ENCODE measurements at regions not wholly inside any gene's neighbourhood (a gene's known extent, or its start where the extent isn't known, plus 50 kb on each side); places are given as distances from the start of the nearest gene placed in this dataset.

- Histone ChIP-seq H3K79me2 (ENCODE audit: insufficient read depth, low read length) (no peaks in the 10 kb centered on the region), H4K20me1 (ENCODE audit: low read depth, low read length) (no peaks in the 10 kb centered on the region), H3K27ac (ENCODE audit: low read depth, low read length) (no peak overlapping the region), H3K9ac (ENCODE audit: low read length) (no peak overlapping the region), H3K9me2 (replicated peaks; ENCODE audit: insufficient read depth, low read length) (no peaks in the 10 kb centered on the region), H3K4me2 (ENCODE audit: low read depth, low read length, poor library complexity, severe bottlenecking) (no peak overlapping the region), H2AFZ (ENCODE audit: low read depth, low read length, severe bottlenecking) (no peak overlapping the region), H3K9me3 (ENCODE audit: insufficient read depth, low read length) (no peaks in the 10 kb centered on the region), H3F3A (ENCODE audit: insufficient read depth) (no peaks in the 10 kb centered on the region), H3K27me3 (ENCODE audit: low read length) (no peaks in the 10 kb centered on the region), H3K36me3 (ENCODE audit: low read length) (no peaks in the 10 kb centered on the region), H3K4me3 (ENCODE audit: insufficient read depth, low read length, poor library complexity, severe bottlenecking) (no peak overlapping the region)
- TF ChIP-seq EZH2phosphoT487 (conservative IDR thresholded peaks at IDR 0.05; ENCODE audit: low read length), result no peak
- TF ChIP-seq, protein P1, sequence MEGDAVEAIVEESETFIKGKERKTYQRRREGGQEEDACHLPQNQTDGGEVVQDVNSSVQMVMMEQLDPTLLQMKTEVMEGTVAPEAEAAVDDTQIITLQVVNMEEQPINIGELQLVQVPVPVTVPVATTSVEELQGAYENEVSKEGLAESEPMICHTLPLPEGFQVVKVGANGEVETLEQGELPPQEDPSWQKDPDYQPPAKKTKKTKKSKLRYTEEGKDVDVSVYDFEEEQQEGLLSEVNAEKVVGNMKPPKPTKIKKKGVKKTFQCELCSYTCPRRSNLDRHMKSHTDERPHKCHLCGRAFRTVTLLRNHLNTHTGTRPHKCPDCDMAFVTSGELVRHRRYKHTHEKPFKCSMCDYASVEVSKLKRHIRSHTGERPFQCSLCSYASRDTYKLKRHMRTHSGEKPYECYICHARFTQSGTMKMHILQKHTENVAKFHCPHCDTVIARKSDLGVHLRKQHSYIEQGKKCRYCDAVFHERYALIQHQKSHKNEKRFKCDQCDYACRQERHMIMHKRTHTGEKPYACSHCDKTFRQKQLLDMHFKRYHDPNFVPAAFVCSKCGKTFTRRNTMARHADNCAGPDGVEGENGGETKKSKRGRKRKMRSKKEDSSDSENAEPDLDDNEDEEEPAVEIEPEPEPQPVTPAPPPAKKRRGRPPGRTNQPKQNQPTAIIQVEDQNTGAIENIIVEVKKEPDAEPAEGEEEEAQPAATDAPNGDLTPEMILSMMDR (IDR thresholded peaks at IDR 0.05; ENCODE audit: insufficient read depth, low read length, poor library complexity, severe bottlenecking), result no peak
These were observed 289.4 kb upstream of the EEF2KMT start for GRCh38 chr16:5386989-5387388.

GRCh38 chr16:5385811-5386210 lies 288.2 kb upstream of the EEF2KMT start:
- no peak for TF ChIP-seq EZH2phosphoT487 (conservative IDR thresholded peaks at IDR 0.05; ENCODE audit: low read length)
- TF ChIP-seq, protein P1 (IDR thresholded peaks at IDR 0.05; ENCODE audit: insufficient read depth, low read length, poor library complexity, severe bottlenecking), result no peak
- Histone ChIP-seq H4K20me1 (ENCODE audit: low read depth, low read length) (no peaks in the 10 kb centered on the region), H3K9me3 (ENCODE audit: insufficient read depth, low read length) (no peaks in the 10 kb centered on the region), H2AFZ (ENCODE audit: low read depth, low read length, severe bottlenecking) (no peak overlapping the region), H3F3A (ENCODE audit: insufficient read depth) (no peaks in the 10 kb centered on the region), H3K4me3 (ENCODE audit: insufficient read depth, low read length, poor library complexity, severe bottlenecking) (no peak overlapping the region), H3K4me2 (ENCODE audit: low read depth, low read length, poor library complexity, severe bottlenecking) (no peak overlapping the region), H3K36me3 (ENCODE audit: low read length) (no peaks in the 10 kb centered on the region), H3K27me3 (ENCODE audit: low read length) (no peaks in the 10 kb centered on the region), H3K9ac (ENCODE audit: low read length) (no peak overlapping the region), H3K79me2 (ENCODE audit: insufficient read depth, low read length) (no peaks in the 10 kb centered on the region), H3K27ac (ENCODE audit: low read depth, low read length) (no peak overlapping the region), H3K9me2 (replicated peaks; ENCODE audit: insufficient read depth, low read length) (no peaks in the 10 kb centered on the region)

DNA sequence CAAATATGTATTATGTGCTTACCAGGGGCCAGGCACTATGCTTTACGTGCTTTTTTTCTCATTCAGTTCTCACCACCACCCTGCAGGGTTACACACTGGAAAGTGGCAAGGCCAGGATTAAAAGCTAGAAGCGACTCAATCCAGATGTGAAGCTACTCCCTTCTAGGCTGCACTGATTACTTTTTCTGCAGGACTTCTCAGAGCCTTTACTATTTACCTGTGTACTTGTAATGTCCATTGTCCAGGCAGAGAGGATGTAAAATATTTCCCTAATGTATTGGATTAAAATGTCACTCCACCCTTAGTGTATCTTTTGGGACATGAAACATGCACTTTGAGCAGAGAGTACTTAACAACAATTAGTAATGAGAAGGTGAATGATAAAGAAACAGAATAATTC lies 287.5 kb upstream of the EEF2KMT start:
- H2AFZ ChIP-seq (ENCODE audit: low read depth, low read length, severe bottlenecking), result no peak overlapping the region
- no peaks in the 10 kb centered on the region for H3K36me3 ChIP-seq (ENCODE audit: low read length)
- TF ChIP-seq EZH2phosphoT487 (conservative IDR thresholded peaks at IDR 0.05; ENCODE audit: low read length), result no peak
- TF ChIP-seq, protein P1 (IDR thresholded peaks at IDR 0.05; ENCODE audit: insufficient read depth, low read length, poor library complexity, severe bottlenecking), result no peak
- H4K20me1 ChIP-seq (ENCODE audit: low read depth, low read length), result no peaks in the 10 kb centered on the region
- H3K9me2 ChIP-seq (replicated peaks; ENCODE audit: insufficient read depth, low read length), result no peaks in the 10 kb centered on the region
- H3K79me2 ChIP-seq (ENCODE audit: insufficient read depth, low read length), result no peaks in the 10 kb centered on the region
- H3K27me3 ChIP-seq (ENCODE audit: low read length), result no peaks in the 10 kb centered on the region
- no peak overlapping the region for H3K27ac ChIP-seq (ENCODE audit: low read depth, low read length)
- no peak overlapping the region for H3K4me3 ChIP-seq (ENCODE audit: insufficient read depth, low read length, poor library complexity, severe bottlenecking)
- H3K9me3 ChIP-seq (ENCODE audit: insufficient read depth, low read length), result no peaks in the 10 kb centered on the region
- H3K4me2 ChIP-seq (ENCODE audit: low read depth, low read length, poor library complexity, severe bottlenecking), result no peak overlapping the region
- no peak overlapping the region for H3K9ac ChIP-seq (ENCODE audit: low read length)
- H3F3A ChIP-seq (ENCODE audit: insufficient read depth), result no peaks in the 10 kb centered on the region

Data from SU-DHL-6 (cell line).